ENCODE measurements at regions not wholly inside any gene's neighbourhood (a gene's known extent, or its start where the extent isn't known, plus 50 kb on each side); places are given as distances from the start of the nearest gene placed in this dataset.
A peak's percentile ranks its signal among the peaks of the same experiment; 100 is the strongest.
"Not testable (repeated sequence)": the region's sequence is repeated elsewhere in the genome, so short reads cannot be mapped to it uniquely, and the experiment has no call there.

DNA sequence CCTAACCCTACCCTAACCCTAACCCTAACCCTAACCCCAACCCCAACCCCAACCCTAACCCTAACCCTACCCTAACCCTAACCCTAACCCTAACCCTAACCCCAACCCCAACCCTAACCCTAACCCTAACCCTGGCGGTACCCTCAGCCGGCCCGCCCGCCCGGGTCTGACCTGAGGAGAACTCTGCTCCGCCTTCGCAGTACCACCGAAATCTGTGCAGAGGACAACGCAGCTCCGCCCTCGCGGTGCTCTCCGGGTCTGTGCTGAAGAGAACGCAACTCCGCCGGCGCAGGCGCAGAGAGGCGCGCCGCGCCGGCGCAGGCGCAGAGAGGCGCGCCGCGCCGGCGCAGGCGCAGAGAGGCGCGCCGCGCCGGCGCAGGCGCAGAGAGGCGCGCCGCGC lies 56.1 kb upstream of the IQSEC3 start:
- DNase-seq: not testable (repeated sequence)

DNA sequence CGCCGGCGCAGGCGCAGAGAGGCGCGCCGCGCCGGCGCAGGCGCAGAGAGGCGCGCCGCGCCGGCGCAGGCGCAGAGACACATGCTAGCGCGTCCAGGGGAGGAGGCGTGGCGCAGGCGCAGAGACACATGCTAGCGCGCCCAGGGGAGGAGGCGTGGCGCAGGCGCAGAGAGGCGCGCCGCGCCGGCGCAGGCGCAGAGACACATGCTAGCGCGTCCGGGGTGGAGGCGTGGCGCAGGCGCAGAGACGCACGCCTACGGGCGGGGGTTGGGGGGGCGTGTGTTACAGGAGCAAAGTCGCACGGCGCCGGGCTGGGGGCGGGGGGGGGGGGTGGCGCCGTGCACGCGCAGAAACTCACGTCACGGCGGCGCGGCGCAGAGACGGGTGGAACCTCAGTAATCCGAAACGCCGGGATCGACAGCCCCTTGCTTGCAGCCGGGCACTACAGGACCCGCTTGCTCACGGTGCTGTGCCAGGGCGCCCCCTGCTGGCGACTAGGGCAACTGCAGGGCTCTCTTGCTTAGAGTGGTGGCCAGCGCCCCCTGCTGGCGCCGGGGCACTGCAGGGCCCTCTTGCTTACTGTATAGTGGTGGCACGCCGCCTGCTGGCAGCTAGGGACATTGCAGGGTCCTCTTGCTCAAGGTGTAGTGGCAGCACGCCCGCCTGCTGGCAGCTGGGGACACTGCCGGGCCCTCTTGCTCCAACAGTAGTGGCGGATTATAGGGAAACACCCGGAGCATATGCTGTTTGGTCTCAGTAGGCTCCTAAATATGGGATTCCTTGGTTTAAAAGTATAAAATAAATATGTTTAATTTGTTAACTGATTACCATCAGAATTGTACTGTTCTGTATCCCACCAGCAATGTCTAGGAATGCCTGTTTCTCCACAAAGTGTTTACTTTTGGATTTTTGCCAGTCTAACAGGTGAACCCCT lies 55.4 kb upstream of the IQSEC3 start:
- not testable (repeated sequence) for DNase-seq

DNA sequence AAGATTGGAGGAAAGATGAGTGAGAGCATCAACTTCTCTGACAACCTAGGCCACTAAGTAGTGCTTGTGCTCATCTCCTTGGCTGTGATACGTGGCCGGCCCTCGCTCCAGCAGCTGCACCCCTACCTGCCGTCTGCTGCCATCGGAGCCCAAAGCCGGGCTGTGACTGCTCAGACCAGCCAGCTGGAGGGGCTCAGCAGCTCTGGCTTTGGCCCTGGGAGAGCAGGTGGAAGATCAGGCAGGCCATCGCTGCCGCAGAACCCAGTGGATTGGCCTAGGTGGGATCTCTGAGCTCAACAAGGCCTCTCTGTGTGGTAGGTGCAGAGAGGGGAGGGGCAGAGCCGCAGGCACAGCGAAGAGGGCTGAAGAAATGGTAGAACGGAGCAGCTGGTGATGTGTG lies 54.3 kb upstream of the IQSEC3 start:
- not testable (repeated sequence) for DNase-seq

DNA sequence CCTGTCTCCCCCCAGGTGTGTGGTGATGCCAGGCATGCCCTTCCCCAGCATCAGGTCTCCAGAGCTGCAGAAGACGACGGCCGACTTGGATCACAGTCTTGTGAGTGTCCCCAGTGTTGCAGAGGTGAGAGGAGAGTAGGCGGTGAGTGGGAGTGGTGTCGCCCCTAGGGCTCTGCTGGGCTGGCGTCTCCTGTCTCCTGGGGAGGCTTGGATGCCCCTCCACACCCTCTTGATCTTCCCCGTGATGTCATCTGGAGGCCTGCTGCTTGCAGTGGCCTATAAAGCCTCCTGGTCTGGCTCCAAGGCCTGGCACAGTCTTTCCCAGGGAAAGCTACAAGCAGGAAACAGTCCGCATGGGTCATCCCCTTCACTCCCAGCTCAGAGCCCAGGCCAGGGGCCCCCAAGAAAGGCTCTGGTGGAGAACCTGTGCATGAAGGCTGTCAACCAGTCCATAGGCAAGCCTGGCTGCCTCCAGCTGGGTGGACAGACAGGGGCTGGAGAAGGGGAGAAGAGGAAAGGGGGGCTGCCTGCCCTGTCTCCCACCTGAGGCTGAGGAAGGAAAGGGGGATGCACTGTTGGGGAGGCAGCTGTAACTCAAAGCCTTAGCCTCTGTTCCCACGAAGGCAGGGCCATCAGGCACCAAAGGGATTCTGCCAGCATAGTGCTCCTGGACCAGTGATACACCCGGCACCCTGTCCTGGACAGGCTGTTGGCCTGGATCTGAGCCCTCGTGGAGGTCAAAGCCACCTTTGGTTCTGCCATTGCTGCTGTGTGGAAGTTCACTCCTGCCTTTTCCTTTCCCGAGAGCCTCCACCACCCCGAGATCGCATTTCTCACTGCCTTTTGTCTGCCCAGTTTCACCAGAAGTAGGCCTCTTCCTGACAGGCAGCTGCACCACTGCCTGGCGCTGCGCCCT lies 53.6 kb upstream of the IQSEC3 start:
- not testable (repeated sequence) for DNase-seq

DNA sequence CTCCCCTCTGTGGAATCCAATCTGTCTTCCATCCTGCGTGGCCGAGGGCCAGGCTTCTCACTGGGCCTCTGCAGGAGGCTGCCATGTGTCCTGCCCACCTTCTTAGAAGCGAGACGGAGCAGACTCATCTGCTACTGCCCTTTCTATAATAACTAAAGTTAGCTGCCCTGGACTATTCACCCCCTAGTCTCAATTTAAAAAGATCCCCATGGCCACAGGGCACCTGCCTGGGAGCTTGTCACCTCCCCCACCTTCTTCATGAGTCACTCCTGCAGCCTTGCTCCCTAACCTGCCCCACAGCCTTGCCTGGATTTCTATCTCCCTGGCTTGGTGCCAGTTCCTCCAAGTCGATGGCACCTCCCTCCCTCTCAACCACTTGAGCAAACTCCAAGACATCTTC lies 52.7 kb upstream of the IQSEC3 start:
- DNase-seq: peak; percentile 35

DNA sequence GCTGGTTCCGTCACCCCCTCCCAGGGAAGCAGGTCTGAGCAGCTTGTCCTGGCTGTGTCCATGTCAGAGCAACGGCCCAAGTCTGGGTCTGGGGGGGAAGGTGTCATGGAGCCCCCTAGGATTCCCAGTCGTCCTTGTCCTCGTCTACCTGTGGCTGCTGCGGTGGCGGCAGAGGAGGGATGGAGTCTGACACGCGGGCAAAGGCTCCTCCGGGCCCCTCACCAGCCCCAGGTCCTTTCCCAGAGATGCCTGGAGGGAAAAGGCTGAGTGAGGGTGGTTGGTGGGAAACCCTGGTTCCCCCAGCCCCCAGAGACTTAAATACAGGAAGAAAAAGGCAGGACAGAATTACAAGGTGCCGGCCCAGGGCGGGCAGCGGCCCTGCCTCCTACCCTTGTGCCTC lies 51.9 kb upstream of the IQSEC3 start:
- not testable (repeated sequence) for DNase-seq

DNA sequence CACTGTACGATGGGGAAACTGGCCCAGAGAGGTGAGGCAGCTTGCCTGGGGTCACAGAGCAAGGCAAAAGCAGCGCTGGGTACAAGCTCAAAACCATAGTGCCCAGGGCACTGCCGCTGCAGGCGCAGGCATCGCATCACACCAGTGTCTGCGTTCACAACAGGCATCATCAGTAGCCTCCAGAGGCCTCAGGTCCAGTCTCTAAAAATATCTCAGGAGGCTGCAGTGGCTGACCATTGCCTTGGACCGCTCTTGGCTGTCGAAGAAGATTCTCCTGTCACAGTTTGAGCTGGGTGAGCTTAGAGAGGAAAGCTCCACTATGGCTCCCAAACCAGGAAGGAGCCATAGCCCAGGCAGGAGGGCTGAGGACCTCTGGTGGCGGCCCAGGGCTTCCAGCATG lies 51.2 kb upstream of the IQSEC3 start:
- DNase-seq: not testable (repeated sequence)

DNA sequence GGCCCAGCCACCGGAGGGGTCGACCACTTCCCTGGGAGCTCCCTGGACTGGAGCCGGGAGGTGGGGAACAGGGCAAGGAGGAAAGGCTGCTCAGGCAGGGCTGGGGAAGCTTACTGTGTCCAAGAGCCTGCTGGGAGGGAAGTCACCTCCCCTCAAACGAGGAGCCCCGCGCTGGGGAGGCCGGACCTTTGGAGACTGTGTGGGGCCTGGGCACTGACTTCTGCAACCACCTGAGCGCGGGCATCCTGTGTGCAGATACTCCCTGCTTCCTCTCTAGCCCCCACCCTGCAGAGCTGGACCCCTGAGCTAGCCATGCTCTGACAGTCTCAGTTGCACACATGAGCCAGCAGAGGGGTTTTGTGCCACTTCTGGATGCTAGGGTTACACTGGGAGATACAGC lies 50.5 kb upstream of the IQSEC3 start:
- DNase-seq: not testable (repeated sequence)

DNA sequence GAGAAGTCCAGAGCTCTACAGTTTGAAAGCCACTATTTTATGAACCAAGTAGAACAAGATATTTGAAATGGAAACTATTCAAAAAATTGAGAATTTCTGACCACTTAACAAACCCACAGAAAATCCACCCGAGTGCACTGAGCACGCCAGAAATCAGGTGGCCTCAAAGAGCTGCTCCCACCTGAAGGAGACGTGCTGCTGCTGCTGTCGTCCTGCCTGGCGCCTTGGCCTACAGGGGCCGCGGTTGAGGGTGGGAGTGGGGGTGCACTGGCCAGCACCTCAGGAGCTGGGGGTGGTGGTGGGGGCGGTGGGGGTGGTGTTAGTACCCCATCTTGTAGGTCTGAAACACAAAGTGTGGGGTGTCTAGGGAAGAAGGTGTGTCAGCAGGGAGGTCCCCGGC lies 50.0 kb upstream of the IQSEC3 start:
- not testable (repeated sequence) for DNase-seq

All from fibroblast of skin of right quadriceps (primary cell).